K562 (cell line): ENCODE measurements at regions not wholly inside any gene's neighbourhood (a gene's known extent, or its start where the extent isn't known, plus 50 kb on each side); places are given as distances from the start of the nearest gene placed in this dataset.

Experiments used
- ATF1 ChIP-seq, 2 experiments: fragments of 450-650 bp in 1 of 2; IDR thresholded peaks; 2 replicates each; pipeline ENCODE4 v1.6.1; 2016; ENCODE audit warnings: missing compliant biosample characterization in 1 of 2, missing genetic modification characterization in 1 of 2
- CBX3 ChIP-seq, 2 experiments: IDR thresholded peaks; 1 replicate in 1 of 2; 2 replicates in 1 of 2; pipeline ENCODE4 v1.6.1; 2012; ENCODE audit warnings: inconsistent platforms in 2 of 2, low read length in 2 of 2, borderline replicate concordance in 1 of 2, control low read depth in 1 of 2
- CHAMP1 ChIP-seq: fragments of 450-650 bp; IDR thresholded peaks from 2 replicates; pipeline ENCODE4 v1.6.1; 2016; ENCODE audit warnings: mild to moderate bottlenecking
- EHMT2 ChIP-seq: fragments of 450-650 bp; IDR thresholded peaks from 2 replicates; pipeline ENCODE4 v1.6.1; 2018; ENCODE audit warnings: antibody characterized with exemption
- ERF ChIP-seq: fragments of 450-650 bp; formaldehyde crosslinking; IDR thresholded peaks from 2 replicates; pipeline ENCODE4 v1.4.0; 2020; ENCODE audit warnings: mild to moderate bottlenecking, mixed read lengths
- HOXB6 ChIP-seq: fragments of 250-450 bp; sonication (Bioruptor Pico); IDR thresholded peaks from 2 replicates; pipeline ENCODE4 v1.5.1; 2022; ENCODE audit warnings: mild to moderate bottlenecking, borderline replicate concordance
- MTA2 ChIP-seq: fragments of 450-650 bp; IDR thresholded peaks from 2 replicates; pipeline ENCODE4 v1.6.1; 2016; ENCODE audit warnings: low read depth
- PHF21A ChIP-seq: fragments of 450-650 bp; IDR thresholded peaks from 2 replicates; pipeline ENCODE4 v1.6.1; 2017; ENCODE audit warnings: low read depth, borderline replicate concordance
- PML ChIP-seq: IDR thresholded peaks from 2 replicates; pipeline ENCODE4 v1.6.1; 2012; ENCODE audit warnings: low read length, inconsistent platforms
- SIN3A ChIP-seq, 2 experiments: fragments of 150-350 bp in 1 of 2; IDR thresholded peaks; 2 replicates each; pipeline ENCODE4 v1.6.1; 2011 to 2016; ENCODE audit warnings: borderline replicate concordance in 2 of 2, low read depth in 2 of 2, low read length in 2 of 2, mild to moderate bottlenecking in 2 of 2, moderate library complexity in 2 of 2; ENCODE audit not compliant: control insufficient read depth in 1 of 2
- TEAD1 ChIP-seq, 2 experiments: fragments of 450-650 bp in 1 of 2; sonication (generic) in 1 of 2; formaldehyde crosslinking; IDR thresholded peaks; 2 replicates each; pipeline versions ENCODE4 v1.4.0 to v1.8.0; 2020 to 2022; ENCODE audit warnings: mild to moderate bottlenecking in 2 of 2, missing genetic modification reagents in 1 of 2
- TRIM28 ChIP-seq: fragments of 450-650 bp; IDR thresholded peaks from 2 replicates; pipeline ENCODE4 v1.6.1; 2017
- U2AF2 ChIP-seq: fragments of 200-400 bp; formaldehyde crosslinking; optimal IDR thresholded peaks from 2 replicates; pipeline ENCODE3; 2017; ENCODE audit warnings: low read depth, mild to moderate bottlenecking, low read length
- ZBTB8A ChIP-seq: fragments of 450-650 bp; IDR thresholded peaks from 2 replicates; pipeline ENCODE4 v1.6.1; 2018; ENCODE audit warnings: mild to moderate bottlenecking, moderate library complexity; ENCODE audit not compliant: partially characterized antibody
- ZNF239 ChIP-seq: fragments of 250-450 bp; sonication (Bioruptor Pico); IDR thresholded peaks from 2 replicates; pipeline ENCODE4 v1.4.0; 2020; ENCODE audit warnings: mild to moderate bottlenecking
- ZNF24 ChIP-seq: fragments of 450-650 bp; IDR thresholded peaks from 2 replicates; pipeline ENCODE4 v1.6.1; 2016
- TF ChIP-seq, protein P1 (sequence below): fragments of 250-450 bp; sonication (Bioruptor Pico); IDR thresholded peaks from 2 replicates; pipeline ENCODE4 v1.4.0; 2020; ENCODE audit warnings: mild to moderate bottlenecking, moderate library complexity, borderline replicate concordance
- TF ChIP-seq, protein P2 (sequence below), 2 experiments: IDR thresholded peaks in 1 of 2; conservative IDR thresholded peaks in 1 of 2; 2 replicates each; pipeline ENCODE4 v1.6.1; 2016; ENCODE audit warnings: low read depth in 2 of 2, mild to moderate bottlenecking in 1 of 2, missing compliant biosample characterization in 1 of 2, missing genetic modification characterization in 1 of 2, moderate library complexity in 1 of 2

DNA sequence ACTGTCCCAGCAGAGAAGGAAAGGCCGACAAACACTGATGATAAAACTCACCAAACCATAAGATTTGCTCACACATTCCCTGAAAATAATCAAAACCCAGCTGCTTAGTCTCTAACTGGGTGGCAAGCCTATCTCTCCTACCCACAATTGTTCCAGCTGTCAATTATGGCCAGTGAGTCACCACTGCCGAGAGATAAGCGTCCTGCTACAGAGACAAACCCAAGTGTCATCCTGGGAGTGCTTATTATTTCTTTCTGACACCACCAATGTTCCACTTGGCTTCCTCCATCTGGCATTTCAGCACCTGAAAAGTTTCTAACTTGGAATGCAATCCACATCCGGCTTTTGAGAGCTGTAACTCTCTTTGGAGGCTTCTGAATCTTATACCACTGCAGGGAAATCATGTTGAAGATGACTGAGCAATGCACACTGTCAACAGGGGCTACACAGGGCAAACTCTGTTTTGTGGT lies 51.5 kb upstream of the VAV3 start (continued):
- TF ChIP-seq CHAMP1 (peak; percentile 96), ZNF239 (CRISPR knock-in tag) (peak; percentile 60), EHMT2 (peak; percentile 75; the same call in 1 of the 2 replicates), PHF21A (peak; percentile 91; the same call in 1 of the 2 replicates), HOXB6 (no peak), ZNF24 (peak; percentile 49; the same call in 1 of the 2 replicates), TRIM28 (0 out of 2 replicates have a peak, but pooled peaks have one; percentile 31), PML (peak; percentile 95), TEAD1 (CRISPR knock-in tag; IDR thresholded peaks at IDR 0.05) (peak; percentile 83 to 97; a peak in 3 of 4 replicates), U2AF2 (no peak), ZBTB8A (no peak), ERF (0 out of 2 replicates have a peak, but pooled peaks have one; percentile 75), MTA2 (peak; percentile 94), CBX3 (IDR thresholded peaks at IDR 0.05; ENCODE audit: borderline replicate concordance in 1 of 2, low read length in 2 of 2) (peak in 1 of 2 experiments; percentile 70; a peak in 2 of 3 replicates), SIN3A (IDR thresholded peaks at IDR 0.05; ENCODE audit: borderline replicate concordance in 2 of 2, control insufficient read depth in 1 of 2, low read depth in 2 of 2, low read length in 2 of 2) (no peak), ATF1 (CRISPR knock-in tag; IDR thresholded peaks at IDR 0.05) (no peak), ATF1 (tag; IDR thresholded peaks at IDR 0.05) (peak; percentile 81)
- TF ChIP-seq, protein P1, sequence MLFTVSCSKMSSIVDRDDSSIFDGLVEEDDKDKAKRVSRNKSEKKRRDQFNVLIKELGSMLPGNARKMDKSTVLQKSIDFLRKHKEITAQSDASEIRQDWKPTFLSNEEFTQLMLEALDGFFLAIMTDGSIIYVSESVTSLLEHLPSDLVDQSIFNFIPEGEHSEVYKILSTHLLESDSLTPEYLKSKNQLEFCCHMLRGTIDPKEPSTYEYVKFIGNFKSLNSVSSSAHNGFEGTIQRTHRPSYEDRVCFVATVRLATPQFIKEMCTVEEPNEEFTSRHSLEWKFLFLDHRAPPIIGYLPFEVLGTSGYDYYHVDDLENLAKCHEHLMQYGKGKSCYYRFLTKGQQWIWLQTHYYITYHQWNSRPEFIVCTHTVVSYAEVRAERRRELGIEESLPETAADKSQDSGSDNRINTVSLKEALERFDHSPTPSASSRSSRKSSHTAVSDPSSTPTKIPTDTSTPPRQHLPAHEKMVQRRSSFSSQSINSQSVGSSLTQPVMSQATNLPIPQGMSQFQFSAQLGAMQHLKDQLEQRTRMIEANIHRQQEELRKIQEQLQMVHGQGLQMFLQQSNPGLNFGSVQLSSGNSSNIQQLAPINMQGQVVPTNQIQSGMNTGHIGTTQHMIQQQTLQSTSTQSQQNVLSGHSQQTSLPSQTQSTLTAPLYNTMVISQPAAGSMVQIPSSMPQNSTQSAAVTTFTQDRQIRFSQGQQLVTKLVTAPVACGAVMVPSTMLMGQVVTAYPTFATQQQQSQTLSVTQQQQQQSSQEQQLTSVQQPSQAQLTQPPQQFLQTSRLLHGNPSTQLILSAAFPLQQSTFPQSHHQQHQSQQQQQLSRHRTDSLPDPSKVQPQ (CRISPR knock-in tag): no peak
- TF ChIP-seq, protein P2, sequence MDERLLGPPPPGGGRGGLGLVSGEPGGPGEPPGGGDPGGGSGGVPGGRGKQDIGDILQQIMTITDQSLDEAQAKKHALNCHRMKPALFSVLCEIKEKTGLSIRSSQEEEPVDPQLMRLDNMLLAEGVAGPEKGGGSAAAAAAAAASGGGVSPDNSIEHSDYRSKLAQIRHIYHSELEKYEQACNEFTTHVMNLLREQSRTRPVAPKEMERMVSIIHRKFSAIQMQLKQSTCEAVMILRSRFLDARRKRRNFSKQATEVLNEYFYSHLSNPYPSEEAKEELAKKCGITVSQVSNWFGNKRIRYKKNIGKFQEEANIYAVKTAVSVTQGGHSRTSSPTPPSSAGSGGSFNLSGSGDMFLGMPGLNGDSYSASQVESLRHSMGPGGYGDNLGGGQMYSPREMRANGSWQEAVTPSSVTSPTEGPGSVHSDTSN (CRISPR knock-in tag; IDR thresholded peaks at IDR 0.05; ENCODE audit: low read depth): peak; percentile 56
- TF ChIP-seq, protein P2 (tag; conservative IDR thresholded peaks at IDR 0.05; ENCODE audit: low read depth): peak; percentile 96
